Left cardiac atrium (tissue), 4 donors: ENCODE measurements at regions not wholly inside any gene's neighbourhood (a gene's known extent, or its start where the extent isn't known, plus 50 kb on each side); places are given as distances from the start of the nearest gene placed in this dataset.

Experiments used
- ATAC-seq, 2 donors: fragments of 200-7000 bp; cut with Tn5 transposase; one replicate each; pipeline ENCODE4 v1.9.1; 2020; ENCODE audit warnings: mild to moderate bottlenecking in 2 of 2, moderate library complexity in 2 of 2
- DNase-seq: peaks from one replicate; pipeline ENCODE4 v3.0.0-alpha.2; 2020
- intact Hi-C, 2 donors: fragments of 100-400 bp; cut with DNase I; formaldehyde crosslinking; loops; one replicate each; pipeline versions ENCODE4 v1.14.1 to v1.15.1; 2022 to 2023
- donor health status: DM: no; HTN: yes; CAD: no.
- donor health status: DM: no; HTN: yes; CAD: no; lungs with severe emphysema.
- donor health status: DM: yes; HTN: yes; CAD: no.
- donor health status: Dilated cardiomyopathy.

DNA sequence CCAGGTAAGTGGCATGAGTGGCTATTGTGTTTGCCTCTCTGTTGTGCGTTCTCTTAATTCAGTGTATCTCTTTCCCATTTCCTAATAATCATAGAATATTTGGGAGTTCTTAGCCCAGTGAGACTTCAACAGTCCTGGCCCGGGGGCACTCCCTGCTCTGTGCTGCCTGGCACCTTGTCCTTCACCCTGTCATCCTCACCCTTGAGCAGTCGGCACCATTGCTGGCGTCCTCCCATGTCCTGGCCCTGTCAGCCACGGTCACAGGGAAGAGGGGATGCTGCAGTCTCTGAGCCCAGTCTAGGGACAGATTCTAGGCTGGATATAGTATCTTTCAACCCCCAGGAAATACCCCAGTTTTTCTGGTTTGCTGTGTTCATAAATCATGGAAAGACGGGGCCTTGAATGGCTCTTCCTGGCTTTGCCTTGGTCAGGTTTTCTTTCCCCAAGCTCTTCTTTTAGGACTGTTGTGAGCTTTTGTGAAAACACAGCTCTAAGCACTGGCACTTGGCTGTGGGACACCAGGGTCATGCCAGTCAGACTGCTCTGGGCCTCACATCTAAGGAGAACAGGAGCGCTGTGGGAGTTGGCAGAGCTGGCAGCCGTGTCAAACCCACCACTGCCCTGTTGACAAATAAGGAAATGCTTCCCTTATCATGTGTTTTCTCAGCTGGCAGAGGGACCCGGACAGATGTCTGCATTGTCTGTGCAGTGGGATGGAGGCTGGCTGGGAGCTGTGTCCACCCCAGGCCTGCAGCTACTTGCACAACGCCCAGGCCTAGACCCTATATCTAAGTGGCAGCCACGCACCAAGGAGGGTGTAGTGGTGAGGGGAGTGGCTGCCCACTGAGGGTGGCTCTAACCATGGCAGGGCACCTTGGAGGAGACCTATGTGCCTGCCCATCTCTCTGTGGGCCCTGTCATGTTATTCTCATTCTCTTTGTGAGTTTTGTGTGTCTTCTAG is 378.6 kb downstream of the ICE1 start:
- intact Hi-C loops, result no loop called here
- peak; percentile 27 for DNase-seq
- ATAC-seq, result peak; percentile 59 to 88

DNA sequence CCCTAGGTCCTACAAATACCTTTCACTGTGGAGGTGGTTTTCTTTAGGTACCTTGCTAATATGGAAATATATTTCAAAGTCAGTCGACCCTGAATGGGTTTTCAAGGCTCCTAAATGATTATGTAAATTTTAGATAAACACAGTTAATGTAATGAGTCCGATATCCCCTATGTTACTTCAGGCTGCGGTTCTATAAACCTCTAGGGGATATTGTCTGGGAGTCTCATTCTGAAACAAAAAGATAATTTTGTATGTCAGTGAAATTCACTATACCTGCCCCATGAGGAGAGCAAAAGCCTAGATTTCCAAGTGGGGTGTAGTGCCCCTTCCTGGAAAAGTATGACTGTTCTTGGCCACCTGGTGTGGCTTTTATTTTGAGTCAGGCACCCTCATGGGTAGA is 377.3 kb downstream of the ICE1 start:
- ATAC-seq (no peak), DNase-seq (no peak)
- intact Hi-C loops, result loop anchor here in 1 of 2 donors (10.0 kb wide), 1 partner anchor 305 kb away; no protein-coding TSS in a partner anchor

DNA sequence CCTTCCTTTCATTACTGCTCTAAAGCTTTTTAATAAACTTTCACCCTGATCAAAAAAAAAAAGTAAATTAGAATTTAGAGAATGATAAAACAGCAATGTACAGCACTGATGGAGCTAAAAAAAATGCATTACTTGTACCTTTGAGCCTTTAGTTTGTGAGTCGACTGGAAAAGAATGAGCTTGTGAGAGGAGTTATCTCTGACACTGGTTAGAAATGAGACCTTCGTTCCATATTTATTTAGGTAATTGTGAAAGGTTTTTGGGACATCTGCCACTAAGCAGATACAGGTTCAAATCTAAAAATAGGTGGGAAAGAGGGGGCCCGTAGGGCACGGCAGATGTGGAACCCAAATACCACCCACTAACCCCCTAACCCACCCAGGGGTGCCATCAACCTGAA is 376.8 kb downstream of the ICE1 start:
- ATAC-seq (no peak), DNase-seq (no peak)
- intact Hi-C loops, result loop anchor here in 1 of 2 donors (10.0 kb wide), 1 partner anchor 304 kb away; no protein-coding TSS in a partner anchor

DNA sequence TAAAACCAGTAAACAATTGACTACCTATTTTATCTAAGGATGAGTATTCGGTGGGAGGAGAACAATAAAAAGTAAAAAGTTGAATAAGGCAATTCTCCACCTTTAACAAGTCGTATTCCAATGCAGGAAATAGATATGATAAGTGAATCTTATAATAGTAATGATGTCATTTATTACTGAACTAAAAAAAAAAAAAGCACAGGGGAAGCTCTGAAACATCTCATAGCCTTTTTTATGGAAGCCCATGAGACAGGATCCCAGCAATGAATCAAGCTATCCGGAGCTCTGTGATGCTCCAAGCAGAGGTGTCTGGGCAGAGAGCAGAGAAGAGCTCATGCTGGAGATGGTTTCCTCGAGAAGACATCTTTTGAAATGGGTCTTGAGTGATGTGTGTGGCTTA is 376.0 kb downstream of the ICE1 start:
- DNase-seq (no peak), ATAC-seq (no peak)
- intact Hi-C loops, result loop anchor here in 1 of 2 donors (10.0 kb wide), 1 partner anchor 304 kb away; no protein-coding TSS in a partner anchor

DNA sequence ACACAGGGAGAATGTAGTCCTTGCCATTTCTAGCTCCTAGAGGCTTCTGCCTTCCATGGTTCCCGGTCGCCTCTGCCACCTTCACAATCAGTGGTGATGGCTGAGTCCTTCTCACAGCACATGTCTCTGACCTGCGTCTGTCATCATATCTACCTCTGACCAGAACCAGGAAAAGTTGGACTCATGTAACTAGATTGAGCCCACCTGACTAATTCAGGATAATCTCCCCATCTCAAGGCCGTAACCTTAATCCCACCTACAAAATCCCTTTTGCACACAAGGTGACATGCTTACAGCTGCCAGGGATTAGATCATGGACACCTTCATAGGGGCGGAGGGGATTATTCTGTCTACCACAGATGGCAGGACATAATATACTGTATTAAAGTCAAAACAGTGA is 375.6 kb downstream of the ICE1 start:
- no peak for DNase-seq
- ATAC-seq, result no peak
- intact Hi-C loops, result loop anchor here in 1 of 2 donors (10.0 kb wide), 1 partner anchor 303 kb away; no protein-coding TSS in a partner anchor

- peak; percentile 76 for DNase-seq
- intact Hi-C loops, result loop anchor here in 1 of 2 donors (10.0 kb wide), 1 partner anchor 300 kb away; no protein-coding TSS in a partner anchor
- ATAC-seq, result peak; percentile 91 to 97
Observed at GRCh38 chr5:5795074-5795771, 372.7 kb downstream of the ICE1 start.

DNA sequence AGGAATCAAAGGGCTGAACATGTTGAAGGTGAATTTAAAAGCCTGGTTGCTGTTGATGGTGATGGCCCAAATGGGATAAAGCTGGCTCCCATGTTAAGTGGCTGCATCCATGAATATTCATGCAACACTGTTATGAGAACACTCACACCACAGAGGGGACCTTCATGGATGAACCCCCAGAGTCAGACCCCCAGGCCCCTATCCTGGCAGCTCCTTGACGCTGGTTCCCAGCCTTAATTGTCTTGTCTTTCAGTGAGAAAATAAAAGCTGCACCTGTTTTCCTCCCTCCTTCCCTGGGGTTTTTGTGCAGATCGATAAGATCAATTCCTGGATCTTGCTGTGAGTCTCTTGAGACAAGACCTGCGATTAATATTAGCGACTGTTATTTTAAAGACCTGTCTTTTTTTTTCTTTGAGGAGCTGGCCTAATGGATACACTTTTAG is 371.7 kb downstream of the ICE1 start:
- ATAC-seq (no peak), DNase-seq (no peak)
- intact Hi-C loops, result loop anchor here in 1 of 2 donors (10.0 kb wide), 1 partner anchor 299 kb away; no protein-coding TSS in a partner anchor

DNA sequence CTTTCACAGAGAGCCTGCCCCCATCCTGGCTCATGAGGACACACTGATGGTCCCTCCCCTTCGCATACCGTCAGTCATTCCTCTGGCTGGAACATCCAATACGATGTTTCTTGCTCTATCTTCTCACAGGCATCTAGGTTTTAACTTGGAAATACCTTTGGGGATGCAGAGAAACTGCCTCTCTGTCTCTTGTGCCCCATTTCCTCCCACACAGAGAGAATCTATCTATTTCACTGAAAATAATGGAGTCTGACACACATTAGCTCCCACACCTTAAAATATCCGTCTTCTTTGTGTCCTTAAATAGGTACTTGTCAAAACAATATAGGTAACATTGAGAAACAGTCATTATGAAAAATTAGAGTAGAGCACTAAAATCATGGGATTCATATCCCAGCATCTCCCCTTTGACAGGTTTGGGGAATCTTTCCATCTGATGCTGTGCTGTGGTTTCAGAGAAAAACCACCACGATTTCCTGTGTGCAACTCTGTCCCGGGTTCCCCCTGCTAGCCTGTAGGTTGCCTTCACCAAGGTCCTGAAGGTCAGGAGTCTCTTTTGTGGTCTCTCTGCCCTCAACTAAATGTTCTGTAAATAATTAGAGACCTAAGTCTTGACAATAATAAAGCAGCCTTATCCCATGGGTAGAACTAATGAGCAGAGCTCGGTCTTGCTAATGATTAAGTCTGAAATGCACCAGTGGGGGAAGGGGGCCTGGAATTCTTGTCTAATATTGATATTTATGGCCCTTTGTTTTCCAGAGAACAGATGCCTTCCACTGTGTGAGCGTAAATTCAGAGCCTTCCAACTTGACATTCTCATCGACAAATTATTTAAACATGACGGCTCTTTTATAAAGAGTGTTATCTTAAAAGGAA is 371.0 kb downstream of the ICE1 start:
- intact Hi-C loops, result loop anchor here in 1 of 2 donors (10.0 kb wide), 1 partner anchor 299 kb away; no protein-coding TSS in a partner anchor
- DNase-seq, result no peak
- no peak for ATAC-seq

- ATAC-seq (no peak), DNase-seq (no peak)
- intact Hi-C loops, result loop anchor here in 1 of 2 donors (10.0 kb wide), 1 partner anchor 297 kb away; no protein-coding TSS in a partner anchor
Observed at GRCh38 chr5:5792106-5792505, 369.6 kb downstream of the ICE1 start.

GRCh38 chr5:5788793-5789192 is 366.3 kb downstream of the ICE1 start:
- ATAC-seq, result no peak
- intact Hi-C loops, result no loop called here

DNA sequence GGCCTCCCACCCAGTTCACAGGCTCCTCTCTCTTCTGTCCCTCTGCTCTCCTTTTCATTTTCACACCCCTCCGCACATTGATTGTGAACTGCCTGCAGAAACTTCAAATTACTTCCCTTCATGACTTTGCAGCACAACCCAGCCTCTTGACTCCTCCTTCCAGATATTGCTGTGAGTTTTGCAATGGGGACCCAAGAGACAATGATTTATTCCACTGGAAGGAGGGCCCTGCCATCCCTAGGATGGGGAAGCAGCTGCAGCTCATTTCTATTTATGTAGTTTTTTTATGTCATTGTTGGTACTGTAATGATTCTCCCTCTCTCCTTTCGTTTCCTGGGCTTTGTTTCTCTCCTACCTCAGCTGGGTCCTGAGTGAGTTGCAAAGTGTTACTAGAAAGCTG is 364.9 kb downstream of the ICE1 start:
- intact Hi-C loops, result no loop called here
- no peak for DNase-seq
- peak in 1 of 2 donors; percentile 70 for ATAC-seq

More at GRCh38 chr5:5788793-5789192, 366.3 kb downstream of the ICE1 start:
- no peak for DNase-seq

DNA sequence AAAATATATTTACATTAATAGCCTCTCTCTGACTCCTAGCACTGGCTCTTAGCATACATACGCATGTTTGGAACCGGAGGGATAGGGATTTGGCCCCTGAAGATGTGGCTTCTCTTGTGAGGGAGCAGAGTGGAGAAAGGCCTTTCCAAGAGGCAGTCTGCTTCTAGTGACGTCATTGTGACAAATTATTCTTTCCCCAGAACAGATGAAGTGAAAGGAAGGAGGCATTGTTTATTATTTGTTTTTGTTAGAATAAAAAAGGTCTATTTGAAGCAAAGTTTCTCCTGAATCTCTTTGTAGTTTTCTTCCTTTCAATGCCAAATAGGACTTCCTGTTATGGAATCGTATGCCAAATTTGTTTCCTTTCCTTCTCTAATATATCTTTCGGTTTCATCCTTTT is 361.6 kb downstream of the ICE1 start:
- no peak for ATAC-seq
- intact Hi-C loops, result no loop called here

GRCh38 chr5:5783021-5783420 is 360.5 kb downstream of the ICE1 start:
- no peak for ATAC-seq
- intact Hi-C loops, result no loop called here
- DNase-seq, result no peak

More for the DNA sequence above, 361.6 kb downstream of the ICE1 start:
- no peak for DNase-seq

DNA sequence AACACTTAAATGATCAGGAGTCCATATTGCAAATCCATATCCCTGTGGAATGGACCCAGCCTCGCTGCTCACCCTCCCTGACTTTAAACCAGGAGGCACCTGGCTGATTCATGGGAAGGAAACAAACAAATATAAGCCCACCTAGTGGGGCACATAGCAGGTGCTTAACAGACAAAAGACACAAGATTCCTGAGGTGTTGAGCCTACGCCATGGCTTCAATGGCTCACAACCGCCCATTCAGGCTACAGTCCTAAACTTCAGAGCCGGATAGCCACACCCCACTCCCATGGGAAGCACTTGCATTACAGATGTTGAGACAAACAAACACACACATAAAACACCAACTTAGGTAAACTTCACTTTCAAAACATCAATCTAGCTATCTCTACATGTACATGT is 359.9 kb downstream of the ICE1 start:
- no peak for ATAC-seq
- intact Hi-C loops, result no loop called here
- DNase-seq, result no peak

- ATAC-seq, result no peak
- intact Hi-C loops, result no loop called here
- no peak for DNase-seq
Observed at GRCh38 chr5:5781335-5781734, 358.9 kb downstream of the ICE1 start.

- intact Hi-C loops, result no loop called here
- DNase-seq (no peak), ATAC-seq (no peak)
Observed at GRCh38 chr5:5780253-5780652, 357.8 kb downstream of the ICE1 start.

- ATAC-seq (no peak), DNase-seq (no peak)
- intact Hi-C loops, result no loop called here
Observed at GRCh38 chr5:5777013-5777412, 354.5 kb downstream of the ICE1 start.

- DNase-seq (no peak), ATAC-seq (no peak)
- intact Hi-C loops, result no loop called here
Observed at GRCh38 chr5:5772202-5772601, 349.7 kb downstream of the ICE1 start.

GRCh38 chr5:5770825-5771224 is 348.3 kb downstream of the ICE1 start:
- ATAC-seq (no peak), DNase-seq (no peak)
- intact Hi-C loops, result no loop called here
